CD14-positive monocyte (primary cell): ENCODE measurements at regions not wholly inside any gene's neighbourhood (a gene's known extent, or its start where the extent isn't known, plus 50 kb on each side); places are given as distances from the start of the nearest gene placed in this dataset.

Source experiments
- DNase-seq, 3 donors: peaks; one replicate each; pipeline ENCODE4 v3.0.0-alpha.2; 2011 to 2022
- H2AFZ ChIP-seq: 2 replicates; pipeline ENCODE4 v1.6.0; 2012; ENCODE audit warnings: mild to moderate bottlenecking, low read depth, low read length, inconsistent platforms; ENCODE audit not compliant: insufficient read depth, poor library complexity, severe bottlenecking
- H3K27ac ChIP-seq, 2 donors: 1 replicate in 1 of 2; 2 replicates in 1 of 2; pipeline ENCODE4 v1.5.1; 2012 to 2013; ENCODE audit warnings: low read length in 2 of 2, control low read depth in 1 of 2, inconsistent platforms in 1 of 2, low read depth in 1 of 2, mild to moderate bottlenecking in 1 of 2
- H3K27me3 ChIP-seq, 2 donors: one replicate each; pipeline versions ENCODE4 v1.6.0 to v1.6.1; 2011 to 2013; ENCODE audit warnings: low read length in 2 of 2; ENCODE audit not compliant: control insufficient read depth in 2 of 2, insufficient read depth in 2 of 2
- H3K36me3 ChIP-seq, 2 donors: replicated peaks in 1 of 2; 1 replicate in 1 of 2; 2 replicates in 1 of 2; pipeline versions ENCODE4 v1.5.1 to v1.6.1; 2012 to 2013; ENCODE audit warnings: low read length in 2 of 2, control low read depth in 1 of 2, inconsistent platforms in 1 of 2, mild to moderate bottlenecking in 1 of 2; ENCODE audit not compliant: insufficient read depth in 2 of 2, control insufficient read depth in 1 of 2
- H3K4me1 ChIP-seq, 2 donors: 1 replicate in 1 of 2; 2 replicates in 1 of 2; pipeline versions ENCODE4 v1.5.1 to v1.6.1; 2012 to 2013; ENCODE audit warnings: low read length in 2 of 2, control low read depth in 1 of 2, inconsistent platforms in 1 of 2, mild to moderate bottlenecking in 1 of 2, moderate library complexity in 1 of 2; ENCODE audit not compliant: insufficient read depth in 2 of 2, control insufficient read depth in 1 of 2
- H3K4me2 ChIP-seq: replicated peaks from 2 replicates; pipeline ENCODE3; 2012; ENCODE audit warnings: low read length, moderate library complexity, mild to moderate bottlenecking; ENCODE audit not compliant: poor library complexity, severe bottlenecking; ENCODE audit errors: extremely low read depth
- H3K4me3 ChIP-seq, 3 experiments: fragments of 200-600 bp in 1 of 3; sonication (generic) in 1 of 3; replicated peaks in 1 of 3; 1 replicate in 2 of 3; 2 replicates in 1 of 3; pipeline ENCODE4 v1.5.1; 2011 to 2013; ENCODE audit warnings: low read length in 3 of 3, mild to moderate bottlenecking in 3 of 3, control low read depth in 2 of 3, low read depth in 2 of 3, inconsistent platforms in 1 of 3, moderate library complexity in 1 of 3
- H3K79me2 ChIP-seq: 2 replicates; pipeline ENCODE4 v1.6.0; 2012; ENCODE audit warnings: mild to moderate bottlenecking, control low read depth, inconsistent platforms, low read length, moderate library complexity; ENCODE audit not compliant: insufficient read depth
- H3K9ac ChIP-seq: 2 replicates; pipeline ENCODE4 v1.6.0; 2017; ENCODE audit warnings: low read length, mild to moderate bottlenecking; ENCODE audit not compliant: insufficient read depth, poor library complexity, severe bottlenecking
- H3K9me3 ChIP-seq, 2 donors: replicated peaks in 1 of 2; 1 replicate in 1 of 2; 2 replicates in 1 of 2; pipeline versions ENCODE4 v1.5.1 to v1.6.1; 2012 to 2013; ENCODE audit warnings: low read length in 2 of 2, control low read depth in 1 of 2; ENCODE audit not compliant: control insufficient read depth in 1 of 2, insufficient read depth in 1 of 2
- H4K20me1 ChIP-seq: 2 replicates; pipeline ENCODE4 v1.6.0; 2012; ENCODE audit warnings: mild to moderate bottlenecking, low read length, control low read depth, moderate library complexity; ENCODE audit not compliant: insufficient read depth
- H3K27ac Mint-ChIP-seq, 7 donors: one replicate each; pipeline ENCODE4 v1.8.0; 2020; ENCODE audit warnings: mild to moderate bottlenecking in 7 of 7, mixed read lengths in 7 of 7, moderate library complexity in 6 of 7, inconsistent platforms in 2 of 7
- H3K27me3 Mint-ChIP-seq, 3 donors: one replicate each; pipeline ENCODE4 v1.8.0; 2021 to 2022; ENCODE audit warnings: low read depth in 3 of 3, mild to moderate bottlenecking in 3 of 3, mixed read lengths in 3 of 3, moderate library complexity in 3 of 3, inconsistent platforms in 1 of 3
- H3K36me3 Mint-ChIP-seq, 2 donors: one replicate each; pipeline ENCODE4 v1.8.0; 2020; ENCODE audit warnings: mixed read lengths in 2 of 2, inconsistent platforms in 1 of 2, mild to moderate bottlenecking in 1 of 2
- H3K4me1 Mint-ChIP-seq: one replicate; pipeline ENCODE4 v1.8.0; 2020; ENCODE audit warnings: mild to moderate bottlenecking, mixed read lengths
- H3K4me3 Mint-ChIP-seq, 2 donors: one replicate each; pipeline ENCODE4 v1.8.0; 2020; ENCODE audit warnings: mild to moderate bottlenecking in 2 of 2, mixed read lengths in 2 of 2, moderate library complexity in 1 of 2
- H3K9me3 Mint-ChIP-seq, 7 donors: one replicate each; pipeline ENCODE4 v1.8.0; 2020 to 2022; ENCODE audit warnings: mixed read lengths in 7 of 7, mild to moderate bottlenecking in 6 of 7, moderate library complexity in 6 of 7, inconsistent platforms in 2 of 7
- WGBS: methylation state at CpG from one replicate; pipeline ENCODE4 v1.1.5; 2013; ENCODE audit warnings: missing lambda C conversion rate; ENCODE audit not compliant: insufficient coverage; 5-methylcytosine and 5-hydroxymethylcytosine counted together
- intact Hi-C, 2 donors: fragments of 100-400 bp; cut with micrococcal nuclease; formaldehyde crosslinking; loops; one replicate each; pipeline versions ENCODE4 v1.15.0 to v1.15.1; 2023
- TF ChIP-seq, protein P1 (sequence below): fragments of 200-600 bp; IDR thresholded peaks from one replicate; pipeline ENCODE4 v1.8.0; 2022; ENCODE audit warnings: antibody characterized with exemption, mild to moderate bottlenecking

DNA sequence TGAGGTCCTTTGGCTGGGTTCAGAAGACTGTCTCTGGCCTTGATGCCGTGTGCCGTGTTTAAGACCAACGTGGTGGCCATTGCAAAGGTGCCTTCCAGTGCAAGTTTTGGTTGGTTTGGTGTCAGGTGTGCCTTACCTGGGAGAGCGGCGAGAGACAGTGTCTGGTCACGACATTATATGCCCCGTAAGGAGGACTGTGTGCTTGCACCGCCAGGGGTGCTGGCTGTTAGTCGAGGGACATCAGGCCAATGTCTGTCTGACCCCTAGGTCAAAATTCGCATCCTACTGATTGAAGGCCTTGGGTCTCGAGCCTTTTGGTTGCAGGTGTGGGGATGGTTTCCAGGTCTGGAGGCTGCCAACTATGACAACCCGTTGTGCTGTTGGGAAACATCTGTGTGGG lies 111.9 kb downstream of the SNRPN start:
- Histone ChIP-seq H3K4me1 (no peaks in the 10 kb centered on the region), H3K79me2 (no peaks in the 10 kb centered on the region), H3K9me3 (peaks cover 100% of the 10 kb centered on the region in 2 donors), H3K4me3 (peak overlapping the region in 1 of 3 experiments; percentile 12), H3K36me3 (peaks cover 0 to 22% of the 10 kb centered on the region in 2 donors), H2AFZ (no peak overlapping the region), H3K27me3 (no peaks in the 10 kb centered on the region), H4K20me1 (no peaks in the 10 kb centered on the region), H3K9ac (no peak overlapping the region), H3K27ac (no peak overlapping the region), H3K4me2 (no peak overlapping the region)
- Mint-ChIP-seq H3K36me3 (peaks cover 2 to 45% of the 10 kb centered on the region in 2 donors), H3K27ac (no peak overlapping the region), H3K9me3 (peaks cover 86 to 100% (median 100%) of the 10 kb centered on the region in 7 donors), H3K27me3 (peaks cover 0 to 2% (median 0%) of the 10 kb centered on the region in 3 donors), H3K4me1 (no peaks in the 10 kb centered on the region), H3K4me3 (no peak overlapping the region)
- intact Hi-C loops: no loop called here
- DNase-seq: no peak
- 92% methylated on average over 11 of the region's 12 CpGs for WGBS
- TF ChIP-seq, protein P1, sequence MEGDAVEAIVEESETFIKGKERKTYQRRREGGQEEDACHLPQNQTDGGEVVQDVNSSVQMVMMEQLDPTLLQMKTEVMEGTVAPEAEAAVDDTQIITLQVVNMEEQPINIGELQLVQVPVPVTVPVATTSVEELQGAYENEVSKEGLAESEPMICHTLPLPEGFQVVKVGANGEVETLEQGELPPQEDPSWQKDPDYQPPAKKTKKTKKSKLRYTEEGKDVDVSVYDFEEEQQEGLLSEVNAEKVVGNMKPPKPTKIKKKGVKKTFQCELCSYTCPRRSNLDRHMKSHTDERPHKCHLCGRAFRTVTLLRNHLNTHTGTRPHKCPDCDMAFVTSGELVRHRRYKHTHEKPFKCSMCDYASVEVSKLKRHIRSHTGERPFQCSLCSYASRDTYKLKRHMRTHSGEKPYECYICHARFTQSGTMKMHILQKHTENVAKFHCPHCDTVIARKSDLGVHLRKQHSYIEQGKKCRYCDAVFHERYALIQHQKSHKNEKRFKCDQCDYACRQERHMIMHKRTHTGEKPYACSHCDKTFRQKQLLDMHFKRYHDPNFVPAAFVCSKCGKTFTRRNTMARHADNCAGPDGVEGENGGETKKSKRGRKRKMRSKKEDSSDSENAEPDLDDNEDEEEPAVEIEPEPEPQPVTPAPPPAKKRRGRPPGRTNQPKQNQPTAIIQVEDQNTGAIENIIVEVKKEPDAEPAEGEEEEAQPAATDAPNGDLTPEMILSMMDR: no peak

DNA sequence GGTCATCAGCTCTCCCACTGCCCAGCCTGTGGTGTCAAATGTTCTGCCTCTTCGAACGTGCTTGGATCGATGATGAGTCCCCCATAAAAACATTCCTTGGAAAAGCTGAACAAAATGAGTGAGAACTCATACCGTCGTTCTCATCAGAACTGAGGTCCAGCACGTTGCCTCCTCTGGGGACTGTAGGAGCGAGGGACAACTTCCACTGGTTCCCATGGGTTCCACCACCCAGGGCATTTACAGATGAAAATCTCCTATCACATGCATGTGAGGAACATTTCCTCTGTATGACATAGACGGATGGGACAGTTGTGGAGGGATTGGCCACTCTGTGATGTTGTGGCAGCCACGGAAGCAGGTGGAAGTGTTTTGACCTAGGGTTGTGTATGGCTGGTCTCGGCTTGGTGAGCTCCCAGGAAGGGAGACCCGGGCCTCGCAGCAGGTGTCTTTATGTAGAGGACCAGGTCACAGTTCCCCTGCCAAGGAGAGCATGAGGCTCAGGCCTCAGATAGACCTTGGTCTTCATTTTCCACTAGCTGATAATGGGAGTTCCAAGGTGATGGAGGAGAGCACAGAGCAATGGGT lies 113.0 kb downstream of the SNRPN start:
- no peak overlapping the region for H3K27ac Mint-ChIP-seq
- no peaks in the 10 kb centered on the region for H3K79me2 ChIP-seq
- TF ChIP-seq, protein P1: no peak
- peaks cover 11 to 48% of the 10 kb centered on the region in 2 donors for H3K36me3 Mint-ChIP-seq
- no peak overlapping the region for H3K4me2 ChIP-seq
- H3K4me3 ChIP-seq: peak overlapping the region in 1 of 3 experiments; percentile 28
- intact Hi-C loops: no loop called here
- 88% methylated on average over 9 of the region's 12 CpGs for WGBS
- H2AFZ ChIP-seq: no peak overlapping the region
- no peaks in the 10 kb centered on the region for H3K27me3 ChIP-seq
- peaks cover 0 to 2% (median 0%) of the 10 kb centered on the region in 3 donors for H3K27me3 Mint-ChIP-seq
- no peak overlapping the region for H3K4me3 Mint-ChIP-seq
- no peak overlapping the region for H3K9ac ChIP-seq
- H3K4me1 Mint-ChIP-seq: no peaks in the 10 kb centered on the region
- no peak for DNase-seq
- no peaks in the 10 kb centered on the region for H3K4me1 ChIP-seq
- peaks cover 0 to 22% of the 10 kb centered on the region in 2 donors for H3K36me3 ChIP-seq
- H4K20me1 ChIP-seq: no peaks in the 10 kb centered on the region
- H3K9me3 Mint-ChIP-seq: peaks cover 90 to 100% (median 100%) of the 10 kb centered on the region in 7 donors
- H3K27ac ChIP-seq: no peak overlapping the region
- peaks cover 100% of the 10 kb centered on the region in 2 donors for H3K9me3 ChIP-seq
